IMR-90 (cell line): ENCODE measurements at regions not wholly inside any gene's neighbourhood (a gene's known extent, or its start where the extent isn't known, plus 50 kb on each side); places are given as distances from the start of the nearest gene placed in this dataset.

ENCODE experiments used
- ATAC-seq: fragments of 200-7000 bp; cut with Tn5 transposase; 2 replicates; pipeline ENCODE4 v1.9.1; 2020; ENCODE audit warnings: low read depth, mild to moderate bottlenecking, moderate library complexity
- BruUV-seq: library from RNA; stranded (reverse); fragments of 400-500 nt; replicated peaks from 2 replicates; lab custom pipeline; 2021; lab: Mats Ljungman, UMichigan
- CTCF ChIA-PET: fragments of 300-600 bp; formaldehyde crosslinking; extraction: SDS; loops from one replicate; lab custom pipeline; 2021; ENCODE audit warnings: antibody characterized with exemption; lab: Yijun Ruan, JAX
- POLR2A ChIA-PET: fragments of 300-600 bp; sonication (Branson Sonifier 250); formaldehyde crosslinking; loops from one replicate; lab custom pipeline; 2022; ENCODE audit warnings: antibody characterized with exemption; ENCODE audit not compliant: unreplicated experiment; lab: Charles Lee
- DNase-seq: peaks from one replicate; pipeline ENCODE4 v3.0.0; 2013
- H2AFZ ChIP-seq: replicated peaks from 2 replicates; pipeline ENCODE3; 2013; ENCODE audit warnings: low read length, mild to moderate bottlenecking; ENCODE audit not compliant: poor library complexity
- H2AK5ac ChIP-seq: 2 replicates; pipeline ENCODE4 v1.6.1; 2013; ENCODE audit warnings: low read depth, low read length, inconsistent platforms
- H2AK9ac ChIP-seq: replicated peaks from 2 replicates; pipeline ENCODE3; 2013; ENCODE audit warnings: mild to moderate bottlenecking, low read depth, low read length, moderate library complexity; ENCODE audit not compliant: poor library complexity
- H2BK120ac ChIP-seq: 2 replicates; pipeline ENCODE4 v1.6.1; 2013; ENCODE audit warnings: low read depth, low read length, inconsistent platforms
- H2BK15ac ChIP-seq: 3 replicates; pipeline ENCODE4 v1.6.1; 2013; ENCODE audit warnings: low read depth, low read length, inconsistent platforms
- H2BK20ac ChIP-seq: 2 replicates; pipeline ENCODE4 v1.6.1; 2013; ENCODE audit warnings: low read depth, mild to moderate bottlenecking, inconsistent platforms, low read length, moderate library complexity
- H2BK5ac ChIP-seq: 2 replicates; pipeline ENCODE4 v1.6.1; 2013; ENCODE audit warnings: mild to moderate bottlenecking, low read depth, low read length, inconsistent platforms; ENCODE audit not compliant: poor library complexity, severe bottlenecking
- H3K14ac ChIP-seq: replicated peaks from 2 replicates; pipeline ENCODE4 v1.6.1; 2013; ENCODE audit warnings: low read depth, low read length, inconsistent platforms
- H3K18ac ChIP-seq: 2 replicates; pipeline ENCODE4 v1.6.1; 2013; ENCODE audit warnings: low read depth, low read length, control low read depth
- H3K23ac ChIP-seq: 2 replicates; pipeline ENCODE4 v1.6.1; 2013; ENCODE audit warnings: low read depth, low read length, inconsistent platforms
- H3K27ac ChIP-seq: 2 replicates; pipeline ENCODE4 v1.5.1; 2013; ENCODE audit warnings: mild to moderate bottlenecking, control low read depth, low read length; ENCODE audit not compliant: insufficient read depth
- H3K27me3 ChIP-seq: 2 replicates; pipeline ENCODE4 v1.6.1; 2013; ENCODE audit warnings: low read length; ENCODE audit not compliant: control insufficient read depth, insufficient read depth
- H3K36me3 ChIP-seq: 2 replicates; pipeline ENCODE4 v1.6.1; 2013; ENCODE audit warnings: low read length, mixed read lengths; ENCODE audit not compliant: control insufficient read depth, insufficient read depth
- H3K4ac ChIP-seq: 2 replicates; pipeline ENCODE4 v1.6.1; 2013; ENCODE audit warnings: low read depth, low read length, inconsistent platforms
- H3K4me1 ChIP-seq: 2 replicates; pipeline ENCODE4 v1.6.1; 2013; ENCODE audit warnings: low read length, mixed read lengths; ENCODE audit not compliant: control insufficient read depth, insufficient read depth
- H3K4me2 ChIP-seq: 2 replicates; pipeline ENCODE4 v1.6.1; 2013; ENCODE audit warnings: low read depth, mild to moderate bottlenecking, control low read depth, low read length, moderate library complexity
- H3K4me3 ChIP-seq: 2 replicates; pipeline ENCODE4 v1.5.1; 2013; ENCODE audit warnings: low read depth, mild to moderate bottlenecking, control low read depth, low read length, moderate library complexity; ENCODE audit not compliant: insufficient read depth
- H3K56ac ChIP-seq: 2 replicates; pipeline ENCODE4 v1.6.1; 2013; ENCODE audit warnings: low read length, inconsistent platforms; ENCODE audit not compliant: insufficient read depth; ENCODE audit errors: extremely low read depth
- H3K79me1 ChIP-seq, 2 experiments: 2 replicates each; pipeline ENCODE4 v1.6.1; 2013; ENCODE audit warnings: low read length in 2 of 2, inconsistent platforms in 1 of 2, low read depth in 1 of 2
- H3K9ac ChIP-seq: 2 replicates; pipeline ENCODE4 v1.6.1; 2013; ENCODE audit warnings: low read depth, low read length, control low read depth
- H3K9me1 ChIP-seq: 2 replicates; pipeline ENCODE4 v1.6.1; 2013; ENCODE audit warnings: low read length, inconsistent platforms; ENCODE audit not compliant: insufficient read depth
- H3K9me3 ChIP-seq: 2 replicates; pipeline ENCODE4 v1.6.1; 2013; ENCODE audit warnings: low read length; ENCODE audit not compliant: control insufficient read depth, insufficient read depth
- H4K20me1 ChIP-seq: 2 replicates; pipeline ENCODE4 v1.6.1; 2013; ENCODE audit warnings: low read length, inconsistent platforms; ENCODE audit not compliant: insufficient read depth
- H4K5ac ChIP-seq: 2 replicates; pipeline ENCODE4 v1.6.1; 2013; ENCODE audit warnings: mild to moderate bottlenecking, low read depth, low read length, control low read depth
- H4K8ac ChIP-seq, 2 experiments: 2 replicates each; pipeline ENCODE4 v1.6.1; 2013; ENCODE audit warnings: low read depth in 2 of 2, low read length in 2 of 2, control low read depth in 1 of 2, inconsistent platforms in 1 of 2
- H4K91ac ChIP-seq: 2 replicates; pipeline ENCODE4 v1.6.1; 2013; ENCODE audit warnings: low read depth, low read length, inconsistent platforms; ENCODE audit not compliant: insufficient read depth
- CHD1 ChIP-seq: IDR thresholded peaks from 2 replicates; pipeline ENCODE4 v1.6.1; 2012; ENCODE audit warnings: low read depth, low read length, improper control_type of control experiment
- ELK1 ChIP-seq: fragments of 150-350 bp; IDR thresholded peaks from 2 replicates; pipeline ENCODE4 v1.6.1; 2016; ENCODE audit warnings: low read depth, mild to moderate bottlenecking, low read length, moderate library complexity, borderline replicate concordance
- WGBS, 2 experiments: methylation state at CpG; one replicate each; pipeline versions ENCODE4 v1.1.5 to v1.1.7; 2013; ENCODE audit warnings: missing lambda C conversion rate in 2 of 2; ENCODE audit not compliant: insufficient read length in 1 of 2; ENCODE audit errors: extremely low coverage in 2 of 2; 5-methylcytosine and 5-hydroxymethylcytosine counted together
- dilution Hi-C: fragments of 300-500 bp; cut with HindIII; formaldehyde crosslinking; loops from one replicate; pipeline ENCODE4 v1.14.3; 2018; ENCODE audit warnings: low sequenced_read_pairs; ENCODE audit not compliant: unreplicated experiment
- in situ Hi-C: fragments of 300-500 bp; cut with MboI; formaldehyde crosslinking; loops from 3 replicates; pipeline ENCODE4 v1.14.3; 2019; ENCODE audit warnings: low sequenced_read_pairs, inconsistent platforms, mixed read lengths
- intact Hi-C: fragments of 100-400 bp; cut with micrococcal nuclease; formaldehyde crosslinking; loops from 2 replicates; pipeline ENCODE4 v1.10.0; 2022

GRCh38 chr1:60903591-60903990 lies 178.8 kb upstream of the NFIA start:
- Histone ChIP-seq H3K27me3 (no peaks in the 10 kb centered on the region), H2AFZ (no peak overlapping the region), H3K4me3 (no peak overlapping the region), H2BK15ac (no peak overlapping the region), H3K23ac (no peak overlapping the region), H3K79me1 (no peaks in the 10 kb centered on the region), H2BK5ac (no peak overlapping the region), H4K91ac (no peak overlapping the region), H3K9me3 (no peaks in the 10 kb centered on the region), H2AK9ac (no peak overlapping the region), H3K9ac (no peak overlapping the region), H3K36me3 (no peaks in the 10 kb centered on the region), H2AK5ac (no peak overlapping the region), H2BK20ac (no peak overlapping the region), H4K20me1 (no peaks in the 10 kb centered on the region), H3K27ac (no peak overlapping the region), H3K4me1 (no peaks in the 10 kb centered on the region), H3K4me2 (no peak overlapping the region), H3K18ac (no peak overlapping the region), H3K4ac (no peak overlapping the region), H3K9me1 (no peaks in the 10 kb centered on the region), H4K8ac (no peak overlapping the region), H2BK120ac (no peak overlapping the region), H4K5ac (no peak overlapping the region), H3K14ac (no peak overlapping the region), H3K56ac (no peak overlapping the region)
- intact Hi-C loops: no loop called here
- POLR2A ChIA-PET: no interaction called here
- DNase-seq (no peak), ATAC-seq (no peak)
- in situ Hi-C loops: no loop called here
- no peak for TF ChIP-seq ELK1
- no peak for TF ChIP-seq CHD1
- BruUV-seq: no TSS peak
- dilution Hi-C loops: no loop called here
- WGBS, 2 experiments: no CpG with 5 or more reads among the region's 10 CpGs
- CTCF ChIA-PET: no interaction called here
